GM18907 (cell line): ENCODE measurements at regions not wholly inside any gene's neighbourhood (a gene's known extent, or its start where the extent isn't known, plus 50 kb on each side); places are given as distances from the start of the nearest gene placed in this dataset.

Experiments used
- ATAC-seq: cut with Tn5 transposase; IDR thresholded peaks from one replicate; pipeline ENCODE4 v1.9.1; 2021; ENCODE audit warnings: mild to moderate bottlenecking, moderate library complexity; ENCODE audit not compliant: unreplicated experiment

DNA sequence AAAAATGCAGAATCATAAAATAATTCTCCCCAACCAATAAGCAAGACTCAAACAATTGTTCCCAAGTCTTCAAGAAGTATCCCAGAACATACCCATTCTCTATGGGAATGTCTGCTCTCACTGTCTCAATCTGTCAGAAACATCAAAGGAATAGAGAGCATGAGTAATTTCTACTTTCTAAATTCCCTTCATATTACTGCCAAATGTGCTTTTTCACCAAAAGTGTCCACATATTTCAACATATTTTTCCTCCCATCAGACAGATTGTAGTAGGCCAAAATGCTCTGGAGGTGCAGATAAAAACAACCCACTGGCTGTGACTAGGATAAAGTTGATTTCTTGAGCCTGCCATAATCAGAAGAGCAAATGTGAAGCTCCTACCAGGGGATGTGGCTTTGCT lies 692.0 kb upstream of the FAM241A start:
- no peak for ATAC-seq

- no peak for ATAC-seq
Measured at GRCh38 chr4:111454961-111455360, 690.3 kb upstream of the FAM241A start.

DNA sequence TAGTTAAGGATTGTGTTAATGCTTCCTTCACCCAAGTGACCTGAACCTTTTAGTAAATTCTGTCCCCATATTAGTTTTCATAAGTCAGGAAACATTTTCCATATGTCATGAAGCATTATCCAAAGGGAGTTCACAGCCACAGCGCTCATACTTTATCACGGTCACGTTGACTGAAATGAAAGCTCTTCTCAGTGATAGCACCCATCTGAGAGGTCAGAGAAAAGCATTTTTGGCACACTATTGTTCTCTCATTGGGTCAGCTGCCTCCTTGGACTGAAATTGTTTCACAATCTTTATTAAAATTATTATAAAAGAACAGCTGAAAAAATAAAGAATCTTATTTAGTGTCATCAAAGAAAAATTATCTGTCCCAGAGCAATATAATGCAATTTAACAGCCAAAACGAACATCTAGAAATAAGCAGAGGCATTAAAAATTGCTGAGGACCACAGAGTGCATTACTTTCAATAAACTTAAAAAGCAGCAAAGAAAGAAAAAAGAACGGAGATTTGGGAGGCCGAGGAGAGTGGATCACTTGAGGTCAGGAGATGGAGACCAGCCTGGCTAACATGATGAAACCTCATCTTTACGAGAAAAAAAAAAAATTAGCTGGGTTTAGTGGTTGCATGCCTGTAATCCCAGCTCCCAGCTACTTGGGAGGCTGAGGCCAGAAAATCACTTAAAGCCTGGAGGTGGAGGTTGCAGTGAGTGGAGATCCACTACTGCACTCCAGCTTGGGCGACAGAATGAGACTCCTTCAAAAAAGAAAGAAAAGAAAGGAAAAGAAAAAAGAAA lies 680.8 kb upstream of the FAM241A start:
- no peak for ATAC-seq

GRCh38 chr4:111466811-111467604 lies 678.2 kb upstream of the FAM241A start:
- ATAC-seq: no peak

GRCh38 chr4:111475001-111475400 lies 670.3 kb upstream of the FAM241A start:
- no peak for ATAC-seq

- ATAC-seq: no peak
Measured at GRCh38 chr4:111475666-111476065, 669.6 kb upstream of the FAM241A start.

DNA sequence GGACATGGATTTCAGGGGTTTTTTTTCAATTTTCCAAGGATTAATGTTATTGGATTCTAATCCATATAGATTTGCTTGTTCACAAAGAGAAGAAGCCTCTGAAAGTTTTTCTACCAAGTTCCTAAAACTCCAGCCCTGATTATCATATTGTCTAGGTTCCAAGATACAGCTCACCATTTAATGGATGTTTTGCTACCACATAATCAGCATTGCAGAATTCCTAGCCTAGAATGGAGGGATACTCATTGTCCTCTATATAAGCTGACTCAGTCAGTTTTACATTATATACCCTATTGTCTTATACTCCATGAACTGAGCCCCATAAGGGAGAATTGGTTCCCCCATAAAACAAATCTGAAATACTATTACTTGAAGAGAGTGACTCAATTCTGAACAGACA lies 664.7 kb upstream of the FAM241A start:
- no peak for ATAC-seq

- no peak for ATAC-seq
Measured at GRCh38 chr4:111483375-111484169, 661.7 kb upstream of the FAM241A start.

DNA sequence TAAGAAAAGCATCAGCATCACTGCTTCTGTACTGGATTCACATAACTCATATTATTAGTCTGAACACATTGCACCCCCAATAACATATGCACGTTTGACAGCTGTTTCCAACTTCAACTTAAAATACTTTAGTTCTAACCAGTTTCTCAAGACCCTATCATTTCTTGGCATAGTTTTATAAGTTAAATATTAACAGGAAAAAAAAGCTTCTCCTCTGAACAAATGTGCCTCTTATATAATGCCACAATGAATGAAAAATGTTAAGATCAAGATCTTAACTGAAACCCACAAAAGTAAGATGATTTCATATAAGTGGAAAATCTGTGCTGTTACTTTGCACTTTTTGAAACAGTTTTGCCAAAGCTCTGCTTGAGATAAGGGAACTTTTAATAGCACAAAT lies 652.8 kb upstream of the FAM241A start:
- no peak for ATAC-seq

DNA sequence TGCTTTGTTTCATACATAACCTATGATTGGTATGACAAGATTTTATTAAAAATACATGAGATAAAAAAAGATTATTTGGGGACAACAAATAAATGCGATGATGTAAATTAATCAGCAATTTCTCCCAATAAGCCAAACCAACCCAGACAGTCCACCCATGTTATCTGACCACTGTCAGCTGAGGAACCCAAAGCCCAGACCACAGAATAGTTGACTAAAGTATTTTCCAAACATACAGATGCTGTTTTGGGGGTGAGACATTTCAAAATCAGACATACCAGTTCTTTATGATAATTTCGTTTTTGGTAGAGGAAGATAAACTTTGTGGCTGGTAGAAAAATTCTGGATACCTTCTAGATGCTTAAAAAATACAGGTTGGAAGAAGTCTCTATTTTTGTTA lies 650.8 kb upstream of the FAM241A start:
- ATAC-seq: no peak

DNA sequence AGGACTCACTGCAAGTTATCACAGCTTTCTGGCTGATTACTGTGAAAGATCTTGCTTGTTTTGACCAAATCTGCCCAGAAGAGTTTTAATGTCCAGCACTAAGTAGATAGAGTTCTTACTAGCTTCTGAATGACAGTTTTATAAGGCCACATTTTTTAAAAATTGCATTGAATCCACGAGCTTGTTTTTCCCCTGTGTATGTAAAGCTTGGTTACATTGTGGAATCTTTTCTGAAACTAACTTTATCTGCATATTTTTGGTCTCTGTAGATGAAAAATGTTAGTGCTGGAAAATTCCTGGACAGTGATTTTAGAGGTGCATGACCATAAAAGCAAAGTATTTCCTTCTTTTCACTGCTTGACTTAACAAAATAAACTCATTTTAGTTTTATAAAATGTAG lies 650.3 kb upstream of the FAM241A start:
- no peak for ATAC-seq

DNA sequence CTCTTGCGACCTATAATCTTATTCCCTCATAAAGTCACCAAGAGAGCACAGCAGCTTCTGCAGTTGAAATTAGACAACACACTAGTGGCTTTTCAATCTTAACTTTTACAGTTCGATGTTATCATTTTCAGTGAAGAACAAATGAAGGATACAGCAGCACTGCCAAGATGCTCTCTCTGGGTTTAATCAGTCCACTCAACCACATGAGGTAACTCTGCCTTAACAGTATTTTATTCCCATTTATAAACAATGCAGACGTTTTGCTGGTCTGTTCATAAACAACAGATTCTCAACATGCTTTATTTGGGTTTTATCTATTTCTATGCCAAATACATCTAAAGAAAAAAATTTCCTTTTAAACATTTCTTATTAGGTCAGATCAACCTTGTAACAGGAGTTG lies 646.0 kb upstream of the FAM241A start:
- no peak for ATAC-seq

GRCh38 chr4:111499706-111500105 lies 645.5 kb upstream of the FAM241A start:
- no peak for ATAC-seq

DNA sequence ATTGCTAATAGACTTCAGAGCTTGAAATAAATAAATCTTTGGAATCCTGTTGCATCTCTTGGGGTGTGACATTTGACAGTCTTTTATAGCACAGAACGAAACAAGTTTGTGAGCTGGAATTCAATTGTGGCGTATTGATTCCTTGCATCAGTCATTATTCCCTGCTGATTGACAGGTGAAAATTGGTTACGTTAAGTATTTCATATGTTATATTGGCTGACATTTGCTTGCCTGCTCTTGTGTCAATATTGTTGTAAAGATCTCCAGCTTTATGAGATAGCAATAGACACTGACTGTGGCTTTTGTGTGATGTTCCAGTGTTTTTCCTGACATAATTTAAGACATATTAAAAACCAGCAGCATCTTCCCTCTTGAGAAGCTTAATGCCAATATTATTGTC lies 644.4 kb upstream of the FAM241A start:
- ATAC-seq: no peak

DNA sequence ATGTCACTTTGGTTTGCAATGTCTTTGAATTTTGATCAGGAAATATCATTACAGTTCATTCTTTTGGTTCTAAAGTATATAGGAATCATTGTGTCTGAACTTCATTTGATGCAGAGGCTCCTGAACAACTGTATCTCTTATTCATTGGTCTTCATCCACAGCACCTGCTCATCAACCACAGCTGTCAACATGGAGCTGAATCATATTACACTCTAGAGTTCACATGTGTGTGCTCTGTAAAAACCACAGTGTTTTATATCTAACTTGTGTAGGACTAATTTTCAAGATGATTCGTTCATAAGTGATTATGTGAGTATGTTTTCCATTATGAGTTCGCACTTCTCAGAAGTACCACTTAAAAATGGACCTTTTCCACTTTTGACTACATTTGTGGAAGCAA lies 643.3 kb upstream of the FAM241A start:
- ATAC-seq: no peak

DNA sequence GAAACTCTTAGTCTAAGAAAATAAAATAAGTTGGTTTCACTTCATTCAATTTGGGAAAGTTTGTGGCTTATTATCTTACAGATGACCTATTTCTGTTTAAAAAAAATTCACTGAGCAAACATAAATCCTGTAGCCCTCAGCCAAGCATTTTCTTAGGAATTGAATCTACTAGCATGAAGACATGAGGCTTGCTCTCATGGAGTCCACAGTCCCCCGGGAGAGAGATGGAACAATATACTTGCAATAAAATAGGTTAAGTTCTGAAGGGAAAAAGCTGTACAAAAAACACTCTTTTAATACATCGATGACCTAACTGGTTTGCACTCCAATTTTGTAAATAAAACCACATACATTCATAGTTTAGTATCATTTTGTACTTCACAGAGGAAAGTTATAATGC lies 642.6 kb upstream of the FAM241A start:
- ATAC-seq: no peak

- ATAC-seq: no peak
Measured at GRCh38 chr4:111506706-111507105, 638.5 kb upstream of the FAM241A start.

DNA sequence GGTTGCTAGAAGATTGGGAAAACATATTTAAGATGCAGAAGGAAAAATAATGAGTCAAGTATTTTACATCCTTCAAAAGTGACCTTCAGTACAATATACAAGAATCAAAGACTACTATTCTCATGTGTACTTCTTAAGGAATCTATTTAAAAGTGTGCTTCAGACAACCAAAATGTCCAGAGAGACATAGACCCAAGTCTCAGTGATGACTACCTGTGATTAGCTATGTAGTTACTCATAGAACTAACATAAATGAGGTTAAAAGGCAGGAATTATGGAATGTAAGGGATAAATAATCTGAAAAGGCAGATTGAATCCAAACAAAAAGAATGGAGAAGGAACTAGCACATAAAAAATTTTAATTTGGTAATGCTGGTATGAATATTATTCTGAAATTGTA lies 634.7 kb upstream of the FAM241A start:
- no peak for ATAC-seq

- ATAC-seq: no peak
Measured at GRCh38 chr4:111512081-111512783, 633.0 kb upstream of the FAM241A start.

DNA sequence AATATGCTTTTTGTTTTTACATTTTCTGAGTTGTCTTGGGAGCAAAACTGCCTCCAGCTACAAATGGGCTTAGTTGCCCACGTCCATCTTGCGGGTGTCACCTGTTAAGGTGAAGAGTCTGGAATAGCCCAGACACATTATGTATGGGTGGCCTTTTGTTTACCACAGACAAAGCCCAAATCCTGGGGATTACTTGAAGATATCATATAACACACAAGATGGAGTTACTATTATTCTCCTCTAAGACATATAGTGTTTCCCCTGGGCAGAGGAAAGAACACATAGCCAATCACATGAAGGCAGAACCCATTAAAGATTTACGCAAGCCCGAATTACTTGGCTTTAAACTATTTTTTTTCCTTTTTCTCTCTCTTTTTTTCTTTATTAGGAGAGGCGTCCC lies 625.6 kb upstream of the FAM241A start:
- no peak for ATAC-seq

DNA sequence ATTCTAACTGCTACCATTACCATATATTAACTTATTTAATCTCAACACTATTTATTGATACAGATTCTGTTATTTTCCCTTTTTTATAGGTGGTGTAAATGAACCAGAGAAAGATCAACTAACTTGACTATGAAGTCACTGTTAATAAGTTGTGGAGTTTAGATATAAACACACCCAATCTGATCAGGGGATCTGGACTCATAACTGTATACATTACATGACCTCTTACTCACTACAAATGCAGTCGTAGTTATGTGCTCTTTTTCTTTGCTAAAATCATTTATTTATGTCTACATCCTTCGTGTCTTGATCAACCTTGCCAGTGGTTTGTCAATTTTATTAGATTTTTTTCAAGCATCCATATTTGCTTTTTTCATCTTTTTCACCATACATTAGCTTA lies 614.8 kb upstream of the FAM241A start:
- ATAC-seq: no peak
